Activated CD8-positive, alpha-beta memory T cell treated with anti-CD3 and anti-CD28 coated beads, Interleukin-2, amount 50 U/mL, for 4 hours (primary cell): ENCODE measurements at regions not wholly inside any gene's neighbourhood (a gene's known extent, or its start where the extent isn't known, plus 50 kb on each side); places are given as distances from the start of the nearest gene placed in this dataset.

Source experiments
- DNase-seq: peaks from one replicate; pipeline ENCODE4 v3.0.0-alpha.2; 2020

GRCh38 chr18:78722929-78723710 lies 256.5 kb upstream of the SALL3 start:
- DNase-seq, result no peak

GRCh38 chr18:78724214-78724914 lies 255.3 kb upstream of the SALL3 start:
- DNase-seq, result no peak

DNA sequence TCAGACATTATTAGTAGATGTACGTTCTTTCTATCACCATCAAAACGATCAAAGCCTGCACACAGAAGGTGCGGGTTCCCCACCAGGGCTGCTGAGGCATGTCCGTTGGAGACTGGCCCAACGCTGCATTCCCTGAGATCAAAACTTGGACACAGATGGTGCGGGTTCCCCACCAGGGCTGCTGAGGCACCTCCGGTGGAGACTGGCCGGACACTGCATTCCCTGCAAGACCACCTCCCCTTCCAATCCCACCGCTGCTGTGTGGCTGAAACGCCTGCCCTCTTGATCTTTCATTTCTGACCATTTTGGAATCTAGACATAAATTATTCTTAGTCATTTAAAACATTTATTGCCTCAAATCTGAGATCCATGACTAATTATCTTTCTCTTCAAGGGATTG lies 254.2 kb upstream of the SALL3 start:
- DNase-seq, result no peak

- no peak for DNase-seq
Observed at GRCh38 chr18:78726326-78727056, 253.1 kb upstream of the SALL3 start.

- DNase-seq, result no peak
Observed at GRCh38 chr18:78727057-78727739, 252.4 kb upstream of the SALL3 start.

- DNase-seq, result no peak
Observed at GRCh38 chr18:78727877-78728783, 251.5 kb upstream of the SALL3 start.

- DNase-seq, result no peak
Observed at GRCh38 chr18:78728784-78729467, 250.7 kb upstream of the SALL3 start.

GRCh38 chr18:78730546-78730945 lies 249.1 kb upstream of the SALL3 start:
- DNase-seq, result no peak

DNA sequence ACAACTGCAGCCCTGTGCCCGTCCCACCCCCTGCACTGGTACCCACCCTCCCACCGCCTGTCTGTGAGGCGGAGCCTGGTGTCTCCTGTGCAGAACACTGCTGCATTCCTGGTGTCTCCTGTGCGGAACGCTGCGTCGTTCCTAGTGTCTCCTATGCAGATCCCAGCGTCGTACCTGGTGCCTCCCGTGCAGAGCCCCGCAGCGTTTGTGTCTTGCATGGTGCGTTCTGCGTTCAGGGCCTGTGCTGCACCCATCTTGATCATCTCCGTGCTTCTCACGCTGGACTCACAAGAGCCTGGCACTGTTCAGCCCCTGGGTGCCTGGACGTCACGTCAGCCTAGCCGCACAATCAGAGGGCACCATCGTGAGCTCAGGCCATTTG lies 248.6 kb upstream of the SALL3 start:
- DNase-seq, result no peak

DNA sequence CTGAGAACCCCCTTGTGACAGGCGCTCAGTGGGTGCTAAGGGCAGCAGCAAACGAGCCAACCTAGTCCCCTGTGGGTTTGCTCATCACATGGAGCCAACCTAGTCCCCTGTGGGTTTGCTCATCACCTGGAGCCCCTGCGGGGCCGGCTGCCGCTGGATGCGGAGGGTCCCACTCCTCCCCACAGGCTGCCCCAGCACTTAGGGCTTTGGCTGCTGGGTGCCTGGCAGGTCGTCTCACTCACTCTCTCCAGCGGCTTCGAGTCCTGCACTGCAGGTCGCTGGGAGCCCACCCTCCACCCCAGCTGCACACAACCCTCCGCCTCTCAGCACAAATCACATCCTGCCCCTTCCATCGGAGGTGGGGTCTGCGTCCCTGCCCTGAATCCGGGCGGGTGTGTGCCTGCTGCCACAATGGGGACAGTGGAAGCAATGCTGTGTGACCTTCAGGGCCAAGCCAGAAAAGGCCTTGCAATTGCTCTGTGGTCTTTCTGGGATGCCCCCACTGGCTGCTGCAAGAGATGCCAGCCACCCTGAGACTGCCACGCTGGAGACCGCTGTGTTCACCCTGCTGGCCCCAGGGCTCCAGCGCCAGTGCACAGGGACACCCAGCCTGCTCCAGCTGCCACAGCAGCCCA lies 248.1 kb upstream of the SALL3 start:
- DNase-seq, result no peak

- no peak for DNase-seq
Observed at GRCh38 chr18:78732273-78733210, 247.1 kb upstream of the SALL3 start.

DNA sequence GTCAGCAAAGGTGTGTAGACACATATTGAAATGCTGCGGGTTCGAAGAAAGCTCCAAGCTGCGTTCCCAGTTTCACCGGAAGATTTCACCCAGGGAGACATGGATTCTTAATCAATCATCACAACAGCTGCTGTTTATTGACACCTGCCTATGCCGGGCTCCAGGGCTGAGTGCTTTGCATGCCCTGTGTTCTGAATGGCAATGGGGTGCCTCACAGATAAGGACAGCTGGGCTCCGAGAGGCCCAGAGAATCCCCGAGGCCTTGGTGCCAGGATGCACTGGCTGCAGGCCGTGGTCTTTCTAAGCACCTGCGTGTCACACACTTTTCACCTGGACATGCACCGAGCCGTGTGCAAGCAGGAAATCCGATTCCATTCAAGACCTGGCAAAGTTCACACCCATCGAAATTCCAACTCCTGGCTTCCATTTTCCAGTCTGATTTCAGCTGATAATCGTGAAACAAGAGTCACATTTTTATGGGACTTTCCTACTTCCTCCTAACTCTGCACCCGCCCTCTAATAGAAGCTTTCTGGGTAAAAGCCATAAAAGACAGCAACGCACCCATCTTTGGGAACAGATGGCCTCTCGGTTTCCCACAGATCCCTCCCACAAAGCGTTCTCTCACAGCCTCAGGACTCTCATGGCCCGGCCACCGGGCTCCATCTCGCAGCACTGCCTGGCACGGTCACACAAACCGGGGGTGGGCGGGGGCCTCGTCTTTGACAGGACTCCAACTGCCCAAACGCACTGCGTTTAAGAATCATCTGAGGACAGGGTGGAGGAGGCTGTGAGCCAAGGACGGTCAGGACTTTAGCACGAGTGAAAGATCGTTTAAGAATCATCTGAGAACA lies 245.6 kb upstream of the SALL3 start:
- DNase-seq, result no peak

GRCh38 chr18:78734614-78734945 lies 245.0 kb upstream of the SALL3 start:
- DNase-seq, result no peak

DNA sequence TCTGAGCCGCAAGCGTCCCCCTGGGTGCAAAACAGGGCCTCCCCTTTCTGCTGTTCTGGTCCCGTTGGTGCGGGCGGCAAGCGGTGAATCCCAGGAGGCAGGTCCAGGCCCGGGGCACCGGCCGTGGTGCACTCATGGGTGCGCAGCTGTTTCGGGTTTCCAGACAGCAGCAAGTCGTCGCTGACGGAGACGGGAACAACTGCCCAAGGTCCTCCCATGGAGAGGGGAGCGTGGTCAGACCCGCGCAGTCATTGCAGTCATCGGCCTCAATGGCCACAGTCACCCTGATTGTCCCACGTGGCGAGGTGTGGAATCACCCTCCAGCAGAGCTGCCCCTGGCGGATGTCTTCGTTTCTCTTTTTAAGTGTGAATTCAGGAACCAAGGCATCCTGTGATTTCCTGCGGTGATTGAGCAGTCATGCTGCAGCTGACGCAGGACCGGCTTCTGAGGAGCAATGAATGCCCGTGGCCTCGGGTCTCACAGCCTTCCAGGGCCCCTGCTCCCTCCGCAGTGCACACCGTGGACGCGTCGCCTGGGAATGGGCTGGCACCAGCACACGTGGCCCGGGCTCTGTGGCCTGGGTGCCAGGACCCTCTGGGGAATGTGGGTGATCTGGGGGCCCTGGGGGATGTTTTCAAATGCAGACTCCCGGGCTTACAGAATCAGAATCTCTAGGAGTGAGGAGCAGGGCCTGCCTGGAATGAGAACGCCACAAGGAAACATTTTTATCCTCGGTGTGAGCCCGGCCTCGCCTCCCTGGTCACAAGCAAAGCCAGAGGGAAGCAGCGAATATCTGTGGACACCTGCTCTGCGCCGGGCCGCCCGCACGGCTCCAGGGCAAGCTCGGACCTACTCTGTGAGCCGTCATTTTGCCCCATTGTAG lies 244.2 kb upstream of the SALL3 start:
- no peak for DNase-seq

- DNase-seq, result no peak
Observed at GRCh38 chr18:78736015-78736690, 243.5 kb upstream of the SALL3 start.

- no peak for DNase-seq
Observed at GRCh38 chr18:78737006-78737915, 242.4 kb upstream of the SALL3 start.
